ENCODE measurements at regions not wholly inside any gene's neighbourhood (a gene's known extent, or its start where the extent isn't known, plus 50 kb on each side); places are given as distances from the start of the nearest gene placed in this dataset.

DNA sequence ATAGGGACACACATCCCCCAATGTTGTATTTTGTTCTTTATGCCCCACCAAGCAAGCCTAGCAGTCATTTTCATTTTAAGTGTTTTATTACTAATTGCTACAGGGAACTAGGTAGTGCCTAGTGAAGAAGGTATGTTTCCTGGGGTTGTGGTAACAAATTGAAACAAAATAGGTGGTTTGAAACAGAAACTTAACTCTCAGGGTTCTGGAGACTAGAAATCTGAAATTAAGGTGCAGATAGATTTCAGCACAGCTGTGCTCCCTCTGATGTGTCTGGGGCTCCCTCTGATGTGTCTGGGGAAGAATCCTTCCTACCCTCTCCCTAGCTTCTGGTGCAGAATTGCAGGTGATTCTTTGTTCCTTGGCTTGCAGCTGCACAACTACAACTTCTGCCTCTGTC is 390.1 kb downstream of the ZFHX3 start:
- POLR2A ChIA-PET = no interaction called here
- H3K36me3 ChIP-seq (ENCODE audit: control insufficient read depth in 2 of 2, insufficient read depth in 1 of 2, low read length in 2 of 2) = no peaks in the 10 kb centered on the region
- H3K27ac ChIP-seq (ENCODE audit: extremely low read depth, low read depth, low read length) = no peak overlapping the region
- TF ChIP-seq ZNF792 (tag by site-specific recombination; IDR thresholded peaks at IDR 0.05) = no peak
- TF ChIP-seq, protein P1, sequence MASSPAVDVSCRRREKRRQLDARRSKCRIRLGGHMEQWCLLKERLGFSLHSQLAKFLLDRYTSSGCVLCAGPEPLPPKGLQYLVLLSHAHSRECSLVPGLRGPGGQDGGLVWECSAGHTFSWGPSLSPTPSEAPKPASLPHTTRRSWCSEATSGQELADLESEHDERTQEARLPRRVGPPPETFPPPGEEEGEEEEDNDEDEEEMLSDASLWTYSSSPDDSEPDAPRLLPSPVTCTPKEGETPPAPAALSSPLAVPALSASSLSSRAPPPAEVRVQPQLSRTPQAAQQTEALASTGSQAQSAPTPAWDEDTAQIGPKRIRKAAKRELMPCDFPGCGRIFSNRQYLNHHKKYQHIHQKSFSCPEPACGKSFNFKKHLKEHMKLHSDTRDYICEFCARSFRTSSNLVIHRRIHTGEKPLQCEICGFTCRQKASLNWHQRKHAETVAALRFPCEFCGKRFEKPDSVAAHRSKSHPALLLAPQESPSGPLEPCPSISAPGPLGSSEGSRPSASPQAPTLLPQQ (tag by site-specific recombination; IDR thresholded peaks at IDR 0.05) = no peak
- TF ChIP-seq, protein P2, sequence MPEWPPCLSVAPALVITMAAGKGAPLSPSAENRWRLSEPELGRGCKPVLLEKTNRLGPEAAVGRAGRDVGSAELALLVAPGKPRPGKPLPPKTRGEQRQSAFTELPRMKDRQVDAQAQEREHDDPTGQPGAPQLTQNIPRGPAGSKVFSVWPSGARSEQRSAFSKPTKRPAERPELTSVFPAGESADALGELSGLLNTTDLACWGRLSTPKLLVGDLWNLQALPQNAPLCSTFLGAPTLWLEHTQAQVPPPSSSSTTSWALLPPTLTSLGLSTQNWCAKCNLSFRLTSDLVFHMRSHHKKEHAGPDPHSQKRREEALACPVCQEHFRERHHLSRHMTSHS (tag by site-specific recombination; IDR thresholded peaks at IDR 0.05) = no peak
- no peak for TF ChIP-seq ZSCAN30 (tag by site-specific recombination; IDR thresholded peaks at IDR 0.05)
- TF ChIP-seq, protein P3, sequence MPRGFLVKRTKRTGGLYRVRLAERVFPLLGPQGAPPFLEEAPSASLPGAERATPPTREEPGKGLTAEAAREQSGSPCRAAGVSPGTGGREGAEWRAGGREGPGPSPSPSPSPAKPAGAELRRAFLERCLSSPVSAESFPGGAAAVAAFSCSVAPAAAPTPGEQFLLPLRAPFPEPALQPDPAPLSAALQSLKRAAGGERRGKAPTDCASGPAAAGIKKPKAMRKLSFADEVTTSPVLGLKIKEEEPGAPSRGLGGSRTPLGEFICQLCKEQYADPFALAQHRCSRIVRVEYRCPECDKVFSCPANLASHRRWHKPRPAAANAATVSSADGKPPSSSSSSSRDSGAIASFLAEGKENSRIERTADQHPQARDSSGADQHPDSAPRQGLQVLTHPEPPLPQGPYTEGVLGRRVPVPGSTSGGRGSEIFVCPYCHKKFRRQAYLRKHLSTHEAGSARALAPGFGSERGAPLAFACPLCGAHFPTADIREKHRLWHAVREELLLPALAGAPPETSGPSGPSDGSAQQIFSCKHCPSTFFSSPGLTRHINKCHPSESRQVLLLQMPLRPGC (tag by site-specific recombination; IDR thresholded peaks at IDR 0.05) = no peak
- TF ChIP-seq, protein P4, sequence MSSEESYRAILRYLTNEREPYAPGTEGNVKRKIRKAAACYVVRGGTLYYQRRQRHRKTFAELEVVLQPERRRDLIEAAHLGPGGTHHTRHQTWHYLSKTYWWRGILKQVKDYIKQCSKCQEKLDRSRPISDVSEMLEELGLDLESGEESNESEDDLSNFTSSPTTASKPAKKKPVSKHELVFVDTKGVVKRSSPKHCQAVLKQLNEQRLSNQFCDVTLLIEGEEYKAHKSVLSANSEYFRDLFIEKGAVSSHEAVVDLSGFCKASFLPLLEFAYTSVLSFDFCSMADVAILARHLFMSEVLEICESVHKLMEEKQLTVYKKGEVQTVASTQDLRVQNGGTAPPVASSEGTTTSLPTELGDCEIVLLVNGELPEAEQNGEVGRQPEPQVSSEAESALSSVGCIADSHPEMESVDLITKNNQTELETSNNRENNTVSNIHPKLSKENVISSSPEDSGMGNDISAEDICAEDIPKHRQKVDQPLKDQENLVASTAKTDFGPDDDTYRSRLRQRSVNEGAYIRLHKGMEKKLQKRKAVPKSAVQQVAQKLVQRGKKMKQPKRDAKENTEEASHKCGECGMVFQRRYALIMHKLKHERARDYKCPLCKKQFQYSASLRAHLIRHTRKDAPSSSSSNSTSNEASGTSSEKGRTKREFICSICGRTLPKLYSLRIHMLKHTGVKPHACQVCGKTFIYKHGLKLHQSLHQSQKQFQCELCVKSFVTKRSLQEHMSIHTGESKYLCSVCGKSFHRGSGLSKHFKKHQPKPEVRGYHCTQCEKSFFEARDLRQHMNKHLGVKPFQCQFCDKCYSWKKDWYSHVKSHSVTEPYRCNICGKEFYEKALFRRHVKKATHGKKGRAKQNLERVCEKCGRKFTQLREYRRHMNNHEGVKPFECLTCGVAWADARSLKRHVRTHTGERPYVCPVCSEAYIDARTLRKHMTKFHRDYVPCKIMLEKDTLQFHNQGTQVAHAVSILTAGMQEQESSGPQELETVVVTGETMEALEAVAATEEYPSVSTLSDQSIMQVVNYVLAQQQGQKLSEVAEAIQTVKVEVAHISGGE (tag by site-specific recombination; conservative IDR thresholded peaks at IDR 0.05; ENCODE audit: low read depth) = no peak
- no peak for TF ChIP-seq ZSCAN23 (tag by site-specific recombination; IDR thresholded peaks at IDR 0.05)
- TF ChIP-seq, protein P5, sequence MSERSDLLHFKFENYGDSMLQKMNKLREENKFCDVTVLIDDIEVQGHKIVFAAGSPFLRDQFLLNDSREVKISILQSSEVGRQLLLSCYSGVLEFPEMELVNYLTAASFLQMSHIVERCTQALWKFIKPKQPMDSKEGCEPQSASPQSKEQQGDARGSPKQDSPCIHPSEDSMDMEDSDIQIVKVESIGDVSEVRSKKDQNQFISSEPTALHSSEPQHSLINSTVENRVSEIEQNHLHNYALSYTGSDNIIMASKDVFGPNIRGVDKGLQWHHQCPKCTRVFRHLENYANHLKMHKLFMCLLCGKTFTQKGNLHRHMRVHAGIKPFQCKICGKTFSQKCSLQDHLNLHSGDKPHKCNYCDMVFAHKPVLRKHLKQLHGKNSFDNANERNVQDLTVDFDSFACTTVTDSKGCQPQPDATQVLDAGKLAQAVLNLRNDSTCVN (tag by site-specific recombination; optimal IDR thresholded peaks at IDR 0.05) = no peak
- TF ChIP-seq, protein P6, sequence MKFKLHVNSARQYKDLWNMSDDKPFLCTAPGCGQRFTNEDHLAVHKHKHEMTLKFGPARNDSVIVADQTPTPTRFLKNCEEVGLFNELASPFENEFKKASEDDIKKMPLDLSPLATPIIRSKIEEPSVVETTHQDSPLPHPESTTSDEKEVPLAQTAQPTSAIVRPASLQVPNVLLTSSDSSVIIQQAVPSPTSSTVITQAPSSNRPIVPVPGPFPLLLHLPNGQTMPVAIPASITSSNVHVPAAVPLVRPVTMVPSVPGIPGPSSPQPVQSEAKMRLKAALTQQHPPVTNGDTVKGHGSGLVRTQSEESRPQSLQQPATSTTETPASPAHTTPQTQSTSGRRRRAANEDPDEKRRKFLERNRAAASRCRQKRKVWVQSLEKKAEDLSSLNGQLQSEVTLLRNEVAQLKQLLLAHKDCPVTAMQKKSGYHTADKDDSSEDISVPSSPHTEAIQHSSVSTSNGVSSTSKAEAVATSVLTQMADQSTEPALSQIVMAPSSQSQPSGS (tag by site-specific recombination; IDR thresholded peaks at IDR 0.05; ENCODE audit: low read depth) = no peak
- no peak for TF ChIP-seq ZNF660 (tag by site-specific recombination; IDR thresholded peaks at IDR 0.05)
- TF ChIP-seq, protein P7, sequence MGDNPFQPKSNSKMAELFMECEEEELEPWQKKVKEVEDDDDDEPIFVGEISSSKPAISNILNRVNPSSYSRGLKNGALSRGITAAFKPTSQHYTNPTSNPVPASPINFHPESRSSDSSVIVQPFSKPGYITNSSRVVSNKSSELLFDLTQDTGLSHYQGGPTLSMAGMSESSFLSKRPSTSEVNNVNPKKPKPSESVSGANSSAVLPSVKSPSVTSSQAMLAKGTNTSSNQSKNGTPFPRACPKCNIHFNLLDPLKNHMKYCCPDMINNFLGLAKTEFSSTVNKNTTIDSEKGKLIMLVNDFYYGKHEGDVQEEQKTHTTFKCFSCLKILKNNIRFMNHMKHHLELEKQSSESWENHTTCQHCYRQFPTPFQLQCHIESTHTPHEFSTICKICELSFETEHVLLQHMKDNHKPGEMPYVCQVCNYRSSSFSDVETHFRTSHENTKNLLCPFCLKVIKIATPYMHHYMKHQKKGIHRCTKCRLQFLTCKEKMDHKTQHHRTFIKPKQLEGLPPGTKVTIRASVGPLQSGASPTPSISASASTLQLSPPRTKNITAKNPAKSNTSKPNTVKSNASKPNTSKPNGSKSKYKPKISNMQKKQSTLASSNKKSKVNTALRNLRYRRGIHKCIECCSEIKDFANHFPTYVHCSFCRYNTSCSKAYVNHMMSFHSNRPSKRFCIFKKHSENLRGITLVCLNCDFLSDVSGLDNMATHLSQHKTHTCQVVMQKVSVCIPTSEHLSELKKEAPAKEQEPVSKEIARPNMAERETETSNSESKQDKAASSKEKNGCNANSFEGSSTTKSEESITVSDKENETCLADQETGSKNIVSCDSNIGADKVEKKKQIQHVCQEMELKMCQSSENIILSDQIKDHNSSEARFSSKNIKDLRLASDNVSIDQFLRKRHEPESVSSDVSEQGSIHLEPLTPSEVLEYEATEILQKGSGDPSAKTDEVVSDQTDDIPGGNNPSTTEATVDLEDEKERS (tag by site-specific recombination; IDR thresholded peaks at IDR 0.05) = no peak
- no peak for TF ChIP-seq GLIS1 (tag by site-specific recombination; IDR thresholded peaks at IDR 0.05)
- no peak for TF ChIP-seq ZFP69B (tag by site-specific recombination; IDR thresholded peaks at IDR 0.05)
- TF ChIP-seq, protein P8, sequence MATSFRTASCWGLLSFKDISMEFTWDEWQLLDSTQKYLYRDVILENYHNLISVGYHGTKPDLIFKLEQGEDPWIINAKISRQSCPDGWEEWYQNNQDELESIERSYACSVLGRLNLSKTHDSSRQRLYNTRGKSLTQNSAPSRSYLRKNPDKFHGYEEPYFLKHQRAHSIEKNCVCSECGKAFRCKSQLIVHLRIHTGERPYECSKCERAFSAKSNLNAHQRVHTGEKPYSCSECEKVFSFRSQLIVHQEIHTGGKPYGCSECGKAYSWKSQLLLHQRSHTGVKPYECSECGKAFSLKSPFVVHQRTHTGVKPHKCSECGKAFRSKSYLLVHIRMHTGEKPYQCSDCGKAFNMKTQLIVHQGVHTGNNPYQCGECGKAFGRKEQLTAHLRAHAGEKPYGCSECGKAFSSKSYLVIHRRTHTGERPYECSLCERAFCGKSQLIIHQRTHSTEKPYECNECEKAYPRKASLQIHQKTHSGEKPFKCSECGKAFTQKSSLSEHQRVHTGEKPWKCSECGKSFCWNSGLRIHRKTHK (tag by site-specific recombination; IDR thresholded peaks at IDR 0.05) = no peak
- CTCF ChIA-PET = no interaction called here
- H3K9me3 ChIP-seq (ENCODE audit: control insufficient read depth, insufficient read depth, low read depth, low read length) = no peaks in the 10 kb centered on the region
- no peaks in the 10 kb centered on the region for H3K4me1 ChIP-seq (ENCODE audit: control insufficient read depth, insufficient read depth, low read length)
- no peak overlapping the region for H3K4me3 ChIP-seq (ENCODE audit: low read depth, low read length)
